ENCODE measurements at regions not wholly inside any gene's neighbourhood (a gene's known extent, or its start where the extent isn't known, plus 50 kb on each side); places are given as distances from the start of the nearest gene placed in this dataset.
"Not testable (repeated sequence)": the region's sequence is repeated elsewhere in the genome, so short reads cannot be mapped to it uniquely, and the experiment has no call there.

DNA sequence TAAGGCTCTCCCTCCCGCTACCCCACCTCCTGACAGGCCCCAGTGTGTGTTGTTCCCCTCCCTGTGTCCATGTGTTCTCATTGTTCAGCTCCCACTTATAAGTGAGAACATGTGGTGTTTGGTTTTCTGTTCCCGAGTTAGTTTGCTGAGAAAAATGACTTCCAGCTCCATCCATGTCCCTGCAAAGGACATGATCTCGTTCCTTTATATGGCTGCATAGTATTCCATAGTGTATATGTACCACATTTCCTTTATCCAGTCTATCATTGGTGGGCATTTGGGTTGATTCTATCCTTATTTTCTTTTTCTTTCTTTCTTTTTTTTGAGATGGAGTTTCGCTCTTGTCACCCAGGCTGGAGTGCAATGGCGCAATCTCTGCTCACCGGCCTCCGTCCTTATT, 57.8 kb upstream of the RASSF3 start:
- TF ChIP-seq, protein P1, sequence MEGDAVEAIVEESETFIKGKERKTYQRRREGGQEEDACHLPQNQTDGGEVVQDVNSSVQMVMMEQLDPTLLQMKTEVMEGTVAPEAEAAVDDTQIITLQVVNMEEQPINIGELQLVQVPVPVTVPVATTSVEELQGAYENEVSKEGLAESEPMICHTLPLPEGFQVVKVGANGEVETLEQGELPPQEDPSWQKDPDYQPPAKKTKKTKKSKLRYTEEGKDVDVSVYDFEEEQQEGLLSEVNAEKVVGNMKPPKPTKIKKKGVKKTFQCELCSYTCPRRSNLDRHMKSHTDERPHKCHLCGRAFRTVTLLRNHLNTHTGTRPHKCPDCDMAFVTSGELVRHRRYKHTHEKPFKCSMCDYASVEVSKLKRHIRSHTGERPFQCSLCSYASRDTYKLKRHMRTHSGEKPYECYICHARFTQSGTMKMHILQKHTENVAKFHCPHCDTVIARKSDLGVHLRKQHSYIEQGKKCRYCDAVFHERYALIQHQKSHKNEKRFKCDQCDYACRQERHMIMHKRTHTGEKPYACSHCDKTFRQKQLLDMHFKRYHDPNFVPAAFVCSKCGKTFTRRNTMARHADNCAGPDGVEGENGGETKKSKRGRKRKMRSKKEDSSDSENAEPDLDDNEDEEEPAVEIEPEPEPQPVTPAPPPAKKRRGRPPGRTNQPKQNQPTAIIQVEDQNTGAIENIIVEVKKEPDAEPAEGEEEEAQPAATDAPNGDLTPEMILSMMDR (IDR thresholded peaks at IDR 0.05; ENCODE audit: insufficient read depth, low read depth, low read length), result not testable (repeated sequence)
- not testable (repeated sequence) for TF ChIP-seq EZH2 (IDR thresholded peaks at IDR 0.05; ENCODE audit: insufficient read depth, low read length)
